ENCODE measurements at regions not wholly inside any gene's neighbourhood (a gene's known extent, or its start where the extent isn't known, plus 50 kb on each side); places are given as distances from the start of the nearest gene placed in this dataset.
A peak's percentile ranks its signal among the peaks of the same experiment; 100 is the strongest.

- no peak for DNase-seq
Observed at GRCh38 chr16:82488460-82488859, 138.3 kb upstream of the CDH13 start.

DNA sequence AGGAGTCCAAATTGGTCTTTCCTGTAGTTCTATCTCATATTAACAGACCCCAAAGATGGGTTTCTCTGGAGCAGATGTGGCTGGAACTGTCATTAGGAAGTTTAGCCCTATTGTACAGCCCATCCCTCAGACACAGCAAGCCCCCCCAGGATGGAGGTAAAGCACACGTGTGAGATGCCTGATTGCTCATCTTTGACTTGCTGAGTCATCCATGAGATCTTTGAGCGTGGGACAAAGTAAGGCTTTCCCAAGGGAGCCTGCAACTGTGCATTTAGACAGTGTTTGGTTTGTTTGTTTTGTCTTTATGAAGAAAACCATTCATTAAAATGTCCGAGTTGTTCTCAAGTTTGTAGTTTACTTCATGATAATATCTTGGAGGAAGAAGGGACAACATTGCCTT lies 145.3 kb upstream of the CDH13 start:
- no peak for DNase-seq

DNA sequence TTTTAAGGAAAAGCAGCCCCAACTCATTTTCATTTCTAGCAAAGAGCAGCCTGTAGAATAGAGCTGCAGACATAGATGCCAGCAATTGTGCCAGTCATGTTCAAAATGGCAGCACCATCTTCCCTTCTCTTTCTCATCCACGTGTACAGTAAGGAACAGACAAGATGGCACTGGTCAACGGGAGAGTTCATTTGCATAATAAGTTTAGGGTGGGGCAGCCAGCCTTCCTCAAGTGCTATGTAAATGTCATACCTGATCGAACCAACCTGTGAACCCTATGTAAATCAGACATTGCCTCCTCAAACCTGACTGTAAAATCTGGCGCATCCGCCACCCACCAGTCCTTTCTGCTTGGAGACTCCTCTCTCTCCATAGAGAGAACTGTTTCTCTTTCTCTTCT lies 150.0 kb upstream of the CDH13 start:
- DNase-seq = no peak

DNA sequence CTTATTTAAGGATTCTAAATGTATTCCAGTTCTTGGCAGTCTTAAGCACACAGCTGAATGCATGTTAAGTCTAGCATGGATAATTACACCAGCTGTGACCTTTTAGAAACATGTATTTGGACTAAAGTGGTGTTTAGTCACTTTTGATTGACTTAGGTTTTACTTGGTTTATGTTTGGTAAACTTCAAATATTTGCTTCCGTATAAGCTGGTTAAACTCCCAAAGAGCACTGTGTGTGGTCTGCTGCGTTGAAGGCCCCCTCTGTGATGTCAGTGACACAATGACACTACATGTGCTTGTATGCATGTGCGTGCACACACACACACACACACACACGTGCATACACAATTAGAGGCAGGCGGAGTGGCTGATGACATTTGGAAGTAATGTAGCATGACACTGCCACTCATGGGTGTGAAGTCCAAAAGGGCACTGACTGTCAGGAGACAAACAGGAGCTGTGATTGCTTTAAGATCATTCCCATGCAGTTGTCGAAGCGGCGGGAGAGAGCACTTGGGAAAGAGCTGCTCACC lies 156.1 kb upstream of the CDH13 start:
- DNase-seq = no peak

- DNase-seq = no peak
Observed at GRCh38 chr16:82470016-82470415, 156.8 kb upstream of the CDH13 start.

DNA sequence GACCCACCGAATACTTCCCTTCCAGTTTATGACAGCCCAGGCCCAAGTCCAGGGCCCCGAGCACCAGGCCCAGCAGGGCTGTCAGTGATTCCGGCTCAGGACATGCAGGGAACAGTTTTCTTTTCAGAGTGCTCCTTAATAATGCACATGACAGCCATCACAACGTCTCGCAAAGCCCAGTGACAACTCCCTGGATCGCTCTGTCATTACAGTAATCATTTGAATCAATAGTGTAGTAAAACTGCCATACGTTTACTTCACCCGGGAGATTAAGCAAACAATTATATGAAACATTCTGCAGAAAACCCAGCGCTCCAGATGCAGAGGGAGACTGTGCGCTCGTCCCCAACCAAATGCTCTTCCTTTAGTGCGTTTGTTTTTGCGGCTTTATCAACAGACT lies 162.6 kb upstream of the CDH13 start:
- DNase-seq = no peak

- DNase-seq = no peak
Observed at GRCh38 chr16:82460766-82461165, 166.0 kb upstream of the CDH13 start.

DNA sequence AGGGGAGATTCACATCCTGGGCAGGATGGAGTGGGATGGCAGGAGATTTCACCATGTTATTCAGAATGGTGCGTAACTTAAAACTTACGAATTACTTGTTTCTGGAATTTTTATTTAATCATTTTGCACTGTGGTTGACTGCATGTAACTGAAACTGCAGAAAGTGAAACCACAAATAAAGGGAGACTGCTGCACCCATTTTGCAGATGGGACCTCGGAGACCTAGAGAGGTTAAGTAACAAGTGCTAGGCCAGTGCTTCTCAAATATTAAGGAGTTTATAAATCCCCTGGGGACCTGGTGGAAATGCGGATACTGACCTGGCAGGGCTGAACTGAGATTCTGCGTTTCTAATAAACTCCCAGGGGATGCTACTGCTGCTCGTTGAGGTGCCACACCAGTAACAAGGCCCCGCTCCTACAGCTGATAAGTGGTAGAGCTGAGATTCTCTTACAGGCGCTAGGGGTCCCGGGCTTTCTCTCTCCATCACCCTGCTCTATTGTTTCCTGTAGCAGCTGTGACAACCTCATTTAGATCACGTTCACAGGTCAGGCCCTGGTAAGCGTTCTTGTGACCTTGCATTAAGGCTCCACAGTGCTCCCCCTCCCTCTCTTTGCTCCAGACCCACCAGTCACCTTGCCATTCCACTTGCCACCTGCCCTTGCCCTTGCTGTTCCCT lies 167.1 kb upstream of the CDH13 start:
- no peak for DNase-seq

GRCh38 chr16:82456683-82457082 lies 170.1 kb upstream of the CDH13 start:
- DNase-seq = peak in 2 of 5 donors; percentile 1 to 33

DNA sequence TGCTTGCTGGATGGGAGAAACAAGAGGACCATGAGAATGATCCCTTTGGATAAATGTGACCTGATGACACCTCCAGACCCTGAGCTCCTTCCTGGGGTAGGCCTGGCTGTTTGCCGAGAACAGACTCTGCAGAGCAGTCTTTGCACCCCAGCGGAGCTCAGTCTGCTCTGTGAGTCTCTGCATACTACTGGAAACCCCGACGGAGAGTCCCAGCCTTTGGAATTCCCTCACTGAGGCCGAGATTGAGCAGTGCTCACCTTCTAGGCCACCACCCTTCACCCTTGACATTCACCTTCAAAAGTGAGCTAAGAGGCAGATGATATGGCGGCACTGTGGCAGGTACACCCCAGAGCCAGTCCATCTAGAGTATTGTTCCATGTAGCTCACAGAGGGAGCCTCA lies 172.2 kb upstream of the CDH13 start:
- no peak for DNase-seq

GRCh38 chr16:82454152-82454551 lies 172.6 kb upstream of the CDH13 start:
- DNase-seq = no peak

DNA sequence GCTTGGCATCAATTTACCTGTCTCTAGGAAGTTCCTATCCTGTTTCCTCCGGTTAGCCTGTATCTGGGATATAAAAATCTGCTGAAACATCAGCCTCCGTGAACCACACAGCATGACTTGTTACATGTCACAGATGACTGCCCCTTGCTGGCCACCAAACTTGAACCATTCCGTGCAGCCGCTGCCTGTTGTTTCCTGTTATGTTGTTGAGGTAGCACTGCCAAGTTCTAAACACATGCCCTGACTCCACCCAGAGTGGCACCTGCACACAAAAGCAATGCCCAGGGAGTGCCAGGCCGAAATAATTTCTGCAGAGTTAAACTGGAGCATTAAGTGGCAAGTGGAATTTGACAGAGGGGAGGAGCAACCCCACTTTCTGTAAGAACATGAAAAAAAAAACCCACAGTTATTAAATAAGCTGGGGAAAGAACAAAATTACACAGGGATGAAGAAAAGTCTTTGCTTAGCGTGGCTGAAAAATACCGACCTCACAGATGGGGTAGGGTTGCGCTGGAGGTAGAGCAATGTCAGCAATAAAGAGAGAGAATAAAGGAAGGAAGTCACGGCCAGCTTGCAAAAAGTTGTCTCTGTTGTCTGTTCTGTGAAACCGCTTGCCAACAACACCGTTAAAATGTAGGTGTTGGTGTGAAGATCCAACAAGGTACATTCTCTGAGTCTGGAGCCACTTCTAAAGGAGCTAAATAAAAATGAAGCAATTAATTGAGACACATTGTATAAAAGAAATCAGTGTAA lies 174.6 kb upstream of the CDH13 start:
- no peak for DNase-seq

GRCh38 chr16:82451449-82451848 lies 175.3 kb upstream of the CDH13 start:
- DNase-seq = no peak

- DNase-seq = no peak
Observed at GRCh38 chr16:82440336-82440735, 186.4 kb upstream of the CDH13 start.

DNA sequence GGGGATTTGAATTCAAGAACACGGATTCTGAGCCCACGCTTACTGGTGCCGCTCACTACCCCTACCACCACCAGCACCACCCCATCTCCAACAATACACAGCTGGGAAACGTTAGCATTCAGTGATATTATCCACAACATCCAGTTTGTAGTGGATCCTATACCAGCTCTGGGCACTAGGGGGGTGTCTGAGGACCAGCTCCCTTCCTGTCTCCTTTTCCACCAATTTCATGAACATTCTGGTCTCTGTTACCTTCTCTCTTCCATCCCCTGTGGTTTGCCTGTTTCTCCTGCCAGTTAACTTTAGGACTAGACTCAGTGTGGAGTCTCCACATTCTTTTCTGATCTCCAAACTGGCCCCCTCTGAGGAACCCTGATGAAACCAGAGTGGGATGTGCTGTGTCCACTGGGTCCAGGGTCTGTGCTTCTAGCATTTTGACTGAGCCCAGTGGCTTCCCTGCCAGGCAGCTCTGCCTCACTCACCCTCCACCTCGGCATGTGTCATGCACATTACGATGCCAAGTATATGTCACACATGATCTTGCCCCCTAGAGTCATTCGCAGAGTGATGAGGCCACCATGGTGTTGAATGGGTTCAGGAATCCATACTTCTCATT lies 187.0 kb upstream of the CDH13 start:
- DNase-seq = no peak

DNA sequence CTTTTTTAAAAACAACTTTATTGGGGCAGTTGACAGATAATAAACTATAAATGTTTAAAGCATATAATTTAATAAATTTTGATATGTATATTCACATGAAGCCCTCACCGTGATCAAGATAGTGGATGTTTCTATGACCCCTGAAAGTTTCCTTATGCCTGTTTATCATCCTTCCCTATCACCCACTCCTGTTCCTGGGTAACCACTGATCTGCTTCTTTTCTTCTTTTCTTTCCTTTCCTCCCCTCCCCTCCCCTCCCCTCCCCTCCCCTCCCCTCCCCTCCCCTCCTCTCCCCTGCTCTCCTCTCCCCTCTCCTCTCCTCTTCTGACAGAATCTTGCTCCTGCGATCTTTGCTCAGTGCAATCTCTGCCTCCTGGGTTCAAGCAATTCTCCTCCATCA lies 193.7 kb upstream of the CDH13 start:
- DNase-seq = no peak

- DNase-seq = no peak
Observed at GRCh38 chr16:82432261-82432660, 194.5 kb upstream of the CDH13 start.

- DNase-seq = no peak
Observed at GRCh38 chr16:82425661-82426060, 201.1 kb upstream of the CDH13 start.

- DNase-seq = no peak
Observed at GRCh38 chr16:82421851-82422250, 204.9 kb upstream of the CDH13 start.

DNA sequence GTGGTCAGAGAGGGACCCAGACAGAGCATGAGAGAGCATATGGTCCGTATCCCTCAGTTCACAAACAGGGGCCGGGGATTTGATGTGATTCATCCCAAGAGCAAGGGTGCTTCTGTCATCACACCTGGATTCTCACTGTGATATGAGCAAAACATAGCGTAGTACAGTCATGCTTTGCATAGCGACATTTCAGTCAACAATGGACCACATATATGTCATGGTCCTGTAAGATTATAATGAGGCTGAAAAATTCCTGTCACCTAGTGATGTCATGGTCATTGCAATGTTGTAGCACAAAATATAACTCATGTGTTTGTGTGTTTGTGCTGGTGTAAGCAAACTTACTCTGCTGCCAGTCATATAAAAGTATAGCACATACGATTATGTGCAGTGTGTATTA lies 207.4 kb upstream of the CDH13 start:
- no peak for DNase-seq

- no peak for DNase-seq
Observed at GRCh38 chr16:82414476-82414875, 212.3 kb upstream of the CDH13 start.

DNA sequence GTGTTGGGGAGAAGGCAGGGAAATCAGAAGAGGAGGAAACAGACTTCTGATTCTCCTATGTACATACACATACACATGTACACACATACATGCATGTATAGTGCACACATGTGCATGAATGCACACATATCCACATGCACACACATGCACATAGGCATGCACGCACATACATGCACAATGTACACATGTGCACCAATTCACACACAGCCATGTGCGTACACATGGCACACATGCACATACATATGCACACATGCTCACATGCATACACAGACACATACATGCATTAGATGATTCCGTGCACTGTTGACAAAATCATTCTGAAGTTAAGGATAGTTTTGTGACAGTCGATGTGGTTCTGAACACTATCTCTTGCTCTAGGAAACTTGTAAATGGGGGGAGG lies 214.0 kb upstream of the CDH13 start:
- no peak for DNase-seq

- DNase-seq = no peak
Observed at GRCh38 chr16:82405736-82406135, 221.0 kb upstream of the CDH13 start.
